Keratinocyte (primary cell): ENCODE measurements at regions not wholly inside any gene's neighbourhood (a gene's known extent, or its start where the extent isn't known, plus 50 kb on each side); places are given as distances from the start of the nearest gene placed in this dataset.

Experiments
- EZH2 ChIP-seq: IDR thresholded peaks from one replicate; pipeline ENCODE4 v1.6.1; 2012; ENCODE audit warnings: inconsistent platforms, mild to moderate bottlenecking, low read length, moderate library complexity
- TF ChIP-seq, protein P1 (sequence below), 3 experiments: IDR thresholded peaks in 1 of 3; conservative IDR thresholded peaks in 1 of 3; optimal IDR thresholded peaks in 1 of 3; 2 replicates in 2 of 3; 3 replicates in 1 of 3; pipeline versions ENCODE3 to v1.5.1; 2011; ENCODE audit warnings: low read length in 3 of 3, mild to moderate bottlenecking in 3 of 3, moderate library complexity in 2 of 3, control low read depth in 1 of 3, inconsistent platforms in 1 of 3; ENCODE audit not compliant: insufficient read depth in 2 of 3; ENCODE audit errors: extremely low read depth in 1 of 3

DNA sequence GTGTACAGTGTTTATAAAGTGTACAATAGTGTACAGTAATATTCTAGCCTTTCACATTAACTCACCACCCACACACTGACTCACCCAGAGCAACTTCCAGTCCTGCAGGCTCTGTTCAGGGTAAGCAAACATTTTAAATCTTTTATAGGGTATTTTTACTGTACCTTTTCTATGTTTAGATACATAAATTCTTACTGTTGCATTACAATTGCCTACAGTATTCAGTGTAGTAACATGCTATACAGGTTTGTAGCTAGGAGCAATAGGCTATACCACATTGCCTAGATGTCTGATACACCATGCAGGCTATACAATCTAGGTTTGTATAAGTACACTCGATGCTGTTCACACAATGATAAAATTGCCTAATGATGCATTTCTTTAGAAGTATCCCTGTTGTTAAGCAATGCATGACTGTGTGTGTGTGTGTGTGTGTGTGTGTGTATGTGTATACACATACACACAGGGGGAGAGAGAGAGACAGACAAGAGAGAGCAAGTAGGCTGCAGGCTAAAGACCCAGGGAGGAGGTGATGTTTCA is 72.5 kb upstream of the PRR23C start:
- TF ChIP-seq, protein P1, sequence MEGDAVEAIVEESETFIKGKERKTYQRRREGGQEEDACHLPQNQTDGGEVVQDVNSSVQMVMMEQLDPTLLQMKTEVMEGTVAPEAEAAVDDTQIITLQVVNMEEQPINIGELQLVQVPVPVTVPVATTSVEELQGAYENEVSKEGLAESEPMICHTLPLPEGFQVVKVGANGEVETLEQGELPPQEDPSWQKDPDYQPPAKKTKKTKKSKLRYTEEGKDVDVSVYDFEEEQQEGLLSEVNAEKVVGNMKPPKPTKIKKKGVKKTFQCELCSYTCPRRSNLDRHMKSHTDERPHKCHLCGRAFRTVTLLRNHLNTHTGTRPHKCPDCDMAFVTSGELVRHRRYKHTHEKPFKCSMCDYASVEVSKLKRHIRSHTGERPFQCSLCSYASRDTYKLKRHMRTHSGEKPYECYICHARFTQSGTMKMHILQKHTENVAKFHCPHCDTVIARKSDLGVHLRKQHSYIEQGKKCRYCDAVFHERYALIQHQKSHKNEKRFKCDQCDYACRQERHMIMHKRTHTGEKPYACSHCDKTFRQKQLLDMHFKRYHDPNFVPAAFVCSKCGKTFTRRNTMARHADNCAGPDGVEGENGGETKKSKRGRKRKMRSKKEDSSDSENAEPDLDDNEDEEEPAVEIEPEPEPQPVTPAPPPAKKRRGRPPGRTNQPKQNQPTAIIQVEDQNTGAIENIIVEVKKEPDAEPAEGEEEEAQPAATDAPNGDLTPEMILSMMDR (optimal IDR thresholded peaks at IDR 0.05 in 1 of 3, IDR thresholded peaks at IDR 0.05 in 1 of 3, conservative IDR thresholded peaks at IDR 0.05 in 1 of 3; ENCODE audit: extremely low read depth in 1 of 3, insufficient read depth in 2 of 3, low read length in 3 of 3), result no peak
- no peak for TF ChIP-seq EZH2
